Tibial nerve (tissue), 4 donors: ENCODE measurements at regions not wholly inside any gene's neighbourhood (a gene's known extent, or its start where the extent isn't known, plus 50 kb on each side); places are given as distances from the start of the nearest gene placed in this dataset.

Experiments
- CTCF ChIP-seq, 5 experiments: fragments of 200-600 bp in 3 of 5; fragments of 450-650 bp in 2 of 5; sonication (generic) in 3 of 5; IDR thresholded peaks; one replicate each; pipeline ENCODE4 v1.5.1; 2016 to 2019; ENCODE audit warnings: antibody characterized with exemption in 5 of 5, mild to moderate bottlenecking in 3 of 5, moderate library complexity in 2 of 5
- EP300 ChIP-seq, 2 donors: sonication (generic); formaldehyde crosslinking; IDR thresholded peaks; one replicate each; pipeline ENCODE4 v1.6.1; 2017; ENCODE audit warnings: antibody characterized with exemption in 2 of 2, mild to moderate bottlenecking in 1 of 2

- TF ChIP-seq CTCF (IDR thresholded peaks at IDR 0.05) (no peak), EP300 (IDR thresholded peaks at IDR 0.05) (no peak)
These were observed 268.0 kb downstream of the MYCN start for GRCh38 chr2:16208241-16208797.
